ENCODE measurements at regions not wholly inside any gene's neighbourhood (a gene's known extent, or its start where the extent isn't known, plus 50 kb on each side); places are given as distances from the start of the nearest gene placed in this dataset.
"Not testable (repeated sequence)": the region's sequence is repeated elsewhere in the genome, so short reads cannot be mapped to it uniquely, and the experiment has no call there.

DNA sequence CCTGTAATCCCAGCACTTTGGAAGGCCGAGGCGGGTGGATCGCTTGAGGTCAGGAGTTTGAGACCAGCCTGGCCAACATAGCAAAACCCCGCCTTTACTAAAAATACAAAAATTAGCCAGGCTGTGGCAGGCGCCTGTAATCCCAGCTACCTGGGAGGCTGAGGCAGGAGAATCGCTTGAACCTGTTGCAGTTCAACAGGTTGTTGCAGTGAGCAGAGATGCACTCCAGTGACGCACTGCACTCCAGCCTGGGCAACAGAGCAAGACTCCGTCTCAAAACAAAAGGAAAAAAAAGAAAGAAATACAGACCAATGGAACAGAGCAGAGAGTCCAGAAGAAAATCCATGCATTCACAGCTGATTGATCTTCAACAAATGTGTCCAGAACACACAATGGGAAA, 99.8 kb upstream of the LANCL2 start:
- TF ChIP-seq, protein P1, sequence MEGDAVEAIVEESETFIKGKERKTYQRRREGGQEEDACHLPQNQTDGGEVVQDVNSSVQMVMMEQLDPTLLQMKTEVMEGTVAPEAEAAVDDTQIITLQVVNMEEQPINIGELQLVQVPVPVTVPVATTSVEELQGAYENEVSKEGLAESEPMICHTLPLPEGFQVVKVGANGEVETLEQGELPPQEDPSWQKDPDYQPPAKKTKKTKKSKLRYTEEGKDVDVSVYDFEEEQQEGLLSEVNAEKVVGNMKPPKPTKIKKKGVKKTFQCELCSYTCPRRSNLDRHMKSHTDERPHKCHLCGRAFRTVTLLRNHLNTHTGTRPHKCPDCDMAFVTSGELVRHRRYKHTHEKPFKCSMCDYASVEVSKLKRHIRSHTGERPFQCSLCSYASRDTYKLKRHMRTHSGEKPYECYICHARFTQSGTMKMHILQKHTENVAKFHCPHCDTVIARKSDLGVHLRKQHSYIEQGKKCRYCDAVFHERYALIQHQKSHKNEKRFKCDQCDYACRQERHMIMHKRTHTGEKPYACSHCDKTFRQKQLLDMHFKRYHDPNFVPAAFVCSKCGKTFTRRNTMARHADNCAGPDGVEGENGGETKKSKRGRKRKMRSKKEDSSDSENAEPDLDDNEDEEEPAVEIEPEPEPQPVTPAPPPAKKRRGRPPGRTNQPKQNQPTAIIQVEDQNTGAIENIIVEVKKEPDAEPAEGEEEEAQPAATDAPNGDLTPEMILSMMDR (IDR thresholded peaks at IDR 0.05) = not testable (repeated sequence)
- not testable (repeated sequence) for TF ChIP-seq POLR2A (IDR thresholded peaks at IDR 0.05)

Measured in testis (tissue), 2 donors.